Myocyte (in vitro differentiated cells): ENCODE measurements at regions not wholly inside any gene's neighbourhood (a gene's known extent, or its start where the extent isn't known, plus 50 kb on each side); places are given as distances from the start of the nearest gene placed in this dataset.
"Not testable (repeated sequence)": the region's sequence is repeated elsewhere in the genome, so short reads cannot be mapped to it uniquely, and the experiment has no call there.

ENCODE experiments used
- DNase-seq: peaks from one replicate; pipeline ENCODE4 v3.0.0-alpha.2; 2012; ENCODE audit warnings: low read depth

- DNase-seq = no peak
Observed at GRCh38 chr4:106602711-106603110, 234.1 kb upstream of the GIMD1 start.

GRCh38 chr4:106601519-106601918 is 232.9 kb upstream of the GIMD1 start:
- no peak for DNase-seq

- no peak for DNase-seq
Observed at GRCh38 chr4:106595906-106596305, 227.3 kb upstream of the GIMD1 start.

GRCh38 chr4:106594291-106594952 is 225.8 kb upstream of the GIMD1 start:
- no peak for DNase-seq

- no peak for DNase-seq
Observed at GRCh38 chr4:106588891-106589290, 220.3 kb upstream of the GIMD1 start.

- DNase-seq = peak; percentile 71
Observed at GRCh38 chr4:106587558-106587957, 219.0 kb upstream of the GIMD1 start.

GRCh38 chr4:106585915-106586349 is 217.4 kb upstream of the GIMD1 start:
- no peak for DNase-seq

- DNase-seq = peak; percentile 35
Observed at GRCh38 chr4:106584337-106584989, 215.9 kb upstream of the GIMD1 start.

GRCh38 chr4:106583567-106583966 is 215.0 kb upstream of the GIMD1 start:
- peak; percentile 61 for DNase-seq

GRCh38 chr4:106583108-106583507 is 214.5 kb upstream of the GIMD1 start:
- no peak for DNase-seq

GRCh38 chr4:106582103-106582502 is 213.5 kb upstream of the GIMD1 start:
- no peak for DNase-seq

- DNase-seq = no peak
Observed at GRCh38 chr4:106579236-106579635, 210.7 kb upstream of the GIMD1 start.

- no peak for DNase-seq
Observed at GRCh38 chr4:106569146-106570031, 200.8 kb upstream of the GIMD1 start.

GRCh38 chr4:106565727-106566126 is 197.1 kb upstream of the GIMD1 start:
- DNase-seq = no peak

GRCh38 chr4:106563637-106564036 is 195.1 kb upstream of the GIMD1 start:
- not testable (repeated sequence) for DNase-seq

GRCh38 chr4:106551724-106552123 is 183.1 kb upstream of the GIMD1 start:
- no peak for DNase-seq

- DNase-seq = no peak
Observed at GRCh38 chr4:106548446-106549044, 180.0 kb upstream of the GIMD1 start.

GRCh38 chr4:106546370-106546769 is 177.8 kb upstream of the GIMD1 start:
- DNase-seq = no peak

GRCh38 chr4:106542609-106543008 is 174.0 kb upstream of the GIMD1 start:
- not testable (repeated sequence) for DNase-seq

GRCh38 chr4:106541253-106541652 is 172.7 kb upstream of the GIMD1 start:
- peak; percentile 43 for DNase-seq

GRCh38 chr4:106530821-106531220 is 162.2 kb upstream of the GIMD1 start:
- no peak for DNase-seq

GRCh38 chr4:106530024-106530361 is 161.4 kb upstream of the GIMD1 start:
- no peak for DNase-seq
